ENCODE measurements at regions not wholly inside any gene's neighbourhood (a gene's known extent, or its start where the extent isn't known, plus 50 kb on each side); places are given as distances from the start of the nearest gene placed in this dataset.
A peak's percentile ranks its signal among the peaks of the same experiment; 100 is the strongest.

GRCh38 chr2:30048636-30049175, 98.1 kb upstream of the YPEL5 start:
- DNase-seq, result no peak

DNA sequence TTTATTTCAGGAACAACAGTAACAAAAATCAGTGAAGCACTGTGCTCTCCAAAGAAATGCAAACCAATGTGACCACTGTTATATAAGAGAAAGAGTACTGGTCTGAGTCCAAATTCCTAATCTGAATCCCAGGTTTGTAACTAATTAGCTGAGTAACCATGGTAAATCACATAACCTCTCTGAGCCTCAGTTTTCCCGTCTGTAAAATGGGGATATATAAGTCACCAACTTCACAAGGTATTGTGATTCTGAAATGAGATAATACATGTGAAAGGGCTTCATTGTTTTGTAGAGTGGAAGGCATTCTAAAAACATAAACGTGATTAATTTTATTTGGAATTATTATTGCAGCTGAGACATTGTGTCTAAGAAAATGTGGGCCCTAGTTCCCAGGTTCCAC, 91.3 kb upstream of the YPEL5 start:
- DNase-seq, result no peak

- DNase-seq, result no peak
These were observed 86.2 kb upstream of the YPEL5 start for GRCh38 chr2:30060562-30060961.

- DNase-seq, result no peak
These were observed 78.7 kb upstream of the YPEL5 start for GRCh38 chr2:30068067-30068466.

GRCh38 chr2:30072250-30072842, 74.5 kb upstream of the YPEL5 start:
- peak; percentile 56 for DNase-seq

DNA sequence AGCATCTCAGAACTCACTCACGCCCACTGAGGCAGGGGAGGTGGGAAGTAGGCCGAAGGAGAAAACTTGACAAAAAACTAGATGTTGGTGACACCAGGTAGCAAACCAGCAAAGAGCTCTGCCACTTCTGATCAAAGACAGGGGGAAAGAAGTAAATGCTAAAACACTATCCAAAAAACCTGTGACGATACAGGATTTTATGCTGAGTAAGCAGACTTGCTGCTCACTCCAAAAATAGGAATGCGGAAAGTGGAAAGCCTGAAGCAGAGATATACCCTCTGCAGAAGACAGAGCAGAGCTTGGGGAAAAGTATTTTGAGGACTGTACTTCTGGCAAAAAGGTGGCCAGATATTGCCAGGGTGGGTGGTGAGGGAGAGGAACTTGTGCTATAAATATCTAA, 73.3 kb upstream of the YPEL5 start:
- no peak for DNase-seq

DNA sequence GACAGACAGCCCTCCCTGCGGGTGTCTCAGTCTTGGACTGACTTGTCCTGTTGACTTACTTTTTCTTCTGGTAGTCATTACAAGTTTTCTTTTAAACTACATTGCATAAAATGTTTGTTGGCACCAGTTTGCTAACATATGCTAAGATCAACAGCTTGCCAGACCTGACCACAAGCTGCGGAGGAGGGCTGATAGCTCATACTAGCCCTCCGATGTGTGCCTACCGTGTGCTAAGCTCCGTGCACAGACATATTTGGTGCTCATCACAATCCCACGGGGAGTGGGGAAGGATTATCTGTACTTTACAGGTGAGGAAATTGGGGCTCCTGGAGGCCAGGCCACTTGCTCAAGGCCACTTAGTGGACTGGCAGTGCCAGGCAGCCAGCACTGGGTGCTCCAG, 72.8 kb upstream of the YPEL5 start:
- no peak for DNase-seq

- DNase-seq, result no peak
These were observed 68.3 kb upstream of the YPEL5 start for GRCh38 chr2:30078521-30078920.

DNA sequence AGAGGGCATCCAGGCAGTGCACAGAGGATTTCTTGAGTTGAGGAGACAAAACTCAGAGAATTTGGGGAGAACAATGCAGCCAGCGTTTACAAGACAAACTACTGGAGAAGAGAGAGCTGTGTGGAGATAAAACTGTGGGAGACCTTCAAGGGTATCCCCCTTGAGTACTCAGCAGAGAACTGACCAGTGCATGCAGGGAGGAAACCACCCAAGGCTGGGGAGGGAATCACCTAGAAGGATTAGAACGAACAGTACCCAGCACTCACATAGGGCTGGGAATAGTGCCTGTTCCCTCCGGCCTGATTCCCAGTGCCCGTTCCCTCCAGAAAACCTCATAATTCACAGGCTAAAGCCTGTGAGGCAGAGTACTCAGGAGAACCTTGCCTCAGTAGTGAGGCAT, 61.9 kb upstream of the YPEL5 start:
- no peak for DNase-seq

- no peak for DNase-seq
These were observed 57.6 kb upstream of the YPEL5 start for GRCh38 chr2:30089171-30089570.

GRCh38 chr2:30095402-30095801, 51.4 kb upstream of the YPEL5 start:
- no peak for DNase-seq

DNA sequence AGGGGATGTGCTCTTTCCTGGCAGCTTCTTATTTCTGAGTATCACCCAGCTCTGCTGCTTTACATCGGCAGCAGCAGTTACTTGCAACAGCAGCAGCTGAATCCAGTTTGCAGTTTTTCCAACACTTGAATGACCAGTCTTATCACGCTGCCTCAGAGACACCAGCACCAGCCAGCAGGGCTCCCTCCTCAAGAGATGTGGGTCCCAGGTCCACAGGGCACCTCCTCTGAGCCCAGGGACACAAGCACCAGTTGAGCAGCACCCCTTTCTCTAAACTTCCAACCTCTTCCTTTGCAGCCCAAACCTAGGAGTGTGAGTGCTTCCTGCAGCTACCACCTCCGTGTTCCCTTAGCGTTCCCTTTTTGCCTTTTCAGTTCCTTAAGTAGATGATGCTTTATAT, 50.4 kb upstream of the YPEL5 start:
- DNase-seq, result no peak

Data from hindlimb muscle (tissue), 1 donor.